Hepatocyte (in vitro differentiated cells): ENCODE measurements at regions not wholly inside any gene's neighbourhood (a gene's known extent, or its start where the extent isn't known, plus 50 kb on each side); places are given as distances from the start of the nearest gene placed in this dataset.

Experiments
- DNase-seq: peaks from one replicate; pipeline ENCODE4 v3.0.0-alpha.2; 2016; ENCODE audit warnings: low spot score
- H2AFZ ChIP-seq: fragments of 200-600 bp; sonication (generic); 2 replicates; pipeline ENCODE4 v1.6.0; 2016; ENCODE audit warnings: antibody characterized with exemption, mild to moderate bottlenecking
- H3K27ac ChIP-seq: fragments of 200-600 bp; sonication (generic); 2 replicates; pipeline ENCODE4 v1.5.1; 2016; ENCODE audit warnings: mild to moderate bottlenecking
- H3K27me3 ChIP-seq: fragments of 200-600 bp; sonication (generic); 2 replicates; pipeline ENCODE4 v1.6.1; 2016
- H3K36me3 ChIP-seq: fragments of 200-600 bp; sonication (generic); replicated peaks from 2 replicates; pipeline ENCODE4 v1.5.1; 2016; ENCODE audit warnings: low read depth; ENCODE audit not compliant: insufficient read depth
- H3K4me1 ChIP-seq: fragments of 200-600 bp; sonication (generic); 2 replicates; pipeline ENCODE4 v1.5.1; 2016; ENCODE audit warnings: mild to moderate bottlenecking, moderate library complexity; ENCODE audit not compliant: insufficient read depth
- H3K4me2 ChIP-seq: fragments of 200-600 bp; sonication (generic); 2 replicates; pipeline ENCODE4 v1.6.0; 2016
- H3K4me3 ChIP-seq: fragments of 200-600 bp; sonication (generic); 2 replicates; pipeline ENCODE4 v1.5.1; 2016; ENCODE audit warnings: mild to moderate bottlenecking
- H3K79me2 ChIP-seq: fragments of 200-600 bp; sonication (generic); 2 replicates; pipeline ENCODE4 v1.6.0; 2017; ENCODE audit warnings: mild to moderate bottlenecking
- H3K9me2 ChIP-seq: fragments of 200-600 bp; sonication (generic); replicated peaks from 2 replicates; pipeline ENCODE4 v1.6.0; 2017; ENCODE audit warnings: mild to moderate bottlenecking; ENCODE audit not compliant: insufficient read depth
- H3K9me3 ChIP-seq: fragments of 200-600 bp; sonication (generic); 2 replicates; pipeline ENCODE4 v1.5.1; 2016; ENCODE audit warnings: low read depth, mild to moderate bottlenecking
- H4K20me1 ChIP-seq: fragments of 200-600 bp; sonication (generic); 2 replicates; pipeline ENCODE4 v1.6.0; 2016; ENCODE audit warnings: mild to moderate bottlenecking; ENCODE audit not compliant: insufficient read depth, poor library complexity, severe bottlenecking
- CTCF ChIP-seq: fragments of 200-600 bp; sonication (generic); IDR thresholded peaks from 2 replicates; pipeline ENCODE4 v1.5.1; 2016; ENCODE audit warnings: antibody characterized with exemption, mild to moderate bottlenecking; ENCODE audit not compliant: poor library complexity
- EZH2 ChIP-seq: fragments of 200-600 bp; sonication (generic); IDR thresholded peaks from 2 replicates; pipeline ENCODE4 v1.6.1; 2016; ENCODE audit warnings: antibody characterized with exemption, mild to moderate bottlenecking, borderline replicate concordance
- EZH2phosphoT487 ChIP-seq: fragments of 200-600 bp; sonication (generic); IDR thresholded peaks from one replicate; pipeline ENCODE4 v1.6.1; 2018; ENCODE audit warnings: antibody characterized with exemption, mild to moderate bottlenecking, low read depth, moderate library complexity; ENCODE audit not compliant: unreplicated experiment, severe bottlenecking
- WGBS: methylation state at CpG from one replicate; pipeline ENCODE4 v1.1.6; 2016; ENCODE audit warnings: low lambda C conversion rate; ENCODE audit errors: missing lambda C conversion rate; 5-methylcytosine and 5-hydroxymethylcytosine counted together

DNA sequence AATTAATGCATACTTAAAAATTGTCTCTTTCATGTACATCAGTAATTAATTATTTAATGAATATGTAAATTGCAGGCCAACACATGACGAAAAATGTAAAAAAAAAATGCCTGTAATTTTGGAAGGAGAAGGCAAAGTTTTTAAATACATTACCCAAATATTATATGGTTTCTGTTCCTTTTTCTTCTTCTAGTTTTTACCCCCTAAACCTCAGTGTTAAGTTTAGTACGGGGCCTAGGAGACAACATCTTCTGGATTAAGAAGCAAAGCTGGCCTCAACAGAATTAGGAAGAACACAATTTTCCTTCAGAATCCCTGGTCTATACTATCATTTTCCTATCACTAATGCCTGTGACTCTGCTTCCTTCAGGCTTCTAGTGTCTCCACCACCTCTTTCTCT, 459.3 kb upstream of the NRP1 start:
- no peaks in the 10 kb centered on the region for H4K20me1 ChIP-seq
- H3K9me2 ChIP-seq, result no peaks in the 10 kb centered on the region
- H3K4me2 ChIP-seq, result no peak overlapping the region
- H3K79me2 ChIP-seq, result no peaks in the 10 kb centered on the region
- H3K4me1 ChIP-seq, result no peaks in the 10 kb centered on the region
- 76% methylated on average over 2 of the region's 2 CpGs for WGBS
- H3K27me3 ChIP-seq, result no peaks in the 10 kb centered on the region
- H3K27ac ChIP-seq, result no peak overlapping the region
- no peak overlapping the region for H2AFZ ChIP-seq
- TF ChIP-seq EZH2 (no peak), EZH2phosphoT487 (no peak), CTCF (no peak)
- no peak for DNase-seq
- no peak overlapping the region for H3K4me3 ChIP-seq
- no peaks in the 10 kb centered on the region for H3K9me3 ChIP-seq
- no peaks in the 10 kb centered on the region for H3K36me3 ChIP-seq

DNA sequence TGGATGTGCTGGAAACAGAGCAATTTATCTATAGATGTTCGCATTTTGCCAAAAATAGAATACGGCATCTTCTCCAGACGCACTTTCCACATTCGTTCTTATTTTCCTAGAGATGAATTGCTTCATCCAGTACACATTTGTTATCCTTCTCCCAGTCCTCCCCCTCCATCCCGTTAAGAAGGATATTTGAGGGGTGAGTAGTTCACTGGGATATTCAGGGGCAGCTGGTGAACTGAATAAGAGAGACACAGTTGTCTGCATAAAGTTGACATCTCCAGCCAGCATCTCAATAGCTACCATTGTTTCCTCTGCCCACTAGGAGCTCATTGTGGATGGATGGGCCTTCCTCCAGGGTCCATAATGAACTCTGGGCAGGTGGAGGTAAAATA, 456.8 kb upstream of the NRP1 start:
- Histone ChIP-seq H3K4me2 (no peak overlapping the region), H2AFZ (no peak overlapping the region), H3K27me3 (no peaks in the 10 kb centered on the region), H3K27ac (no peak overlapping the region), H3K79me2 (no peaks in the 10 kb centered on the region), H3K4me3 (no peak overlapping the region), H3K4me1 (no peaks in the 10 kb centered on the region), H4K20me1 (no peaks in the 10 kb centered on the region), H3K9me2 (no peaks in the 10 kb centered on the region), H3K36me3 (no peaks in the 10 kb centered on the region), H3K9me3 (no peaks in the 10 kb centered on the region)
- WGBS, result 87% methylated on average over 5 of the region's 5 CpGs
- DNase-seq, result no peak
- TF ChIP-seq EZH2phosphoT487 (no peak), EZH2 (no peak), CTCF (no peak)

DNA sequence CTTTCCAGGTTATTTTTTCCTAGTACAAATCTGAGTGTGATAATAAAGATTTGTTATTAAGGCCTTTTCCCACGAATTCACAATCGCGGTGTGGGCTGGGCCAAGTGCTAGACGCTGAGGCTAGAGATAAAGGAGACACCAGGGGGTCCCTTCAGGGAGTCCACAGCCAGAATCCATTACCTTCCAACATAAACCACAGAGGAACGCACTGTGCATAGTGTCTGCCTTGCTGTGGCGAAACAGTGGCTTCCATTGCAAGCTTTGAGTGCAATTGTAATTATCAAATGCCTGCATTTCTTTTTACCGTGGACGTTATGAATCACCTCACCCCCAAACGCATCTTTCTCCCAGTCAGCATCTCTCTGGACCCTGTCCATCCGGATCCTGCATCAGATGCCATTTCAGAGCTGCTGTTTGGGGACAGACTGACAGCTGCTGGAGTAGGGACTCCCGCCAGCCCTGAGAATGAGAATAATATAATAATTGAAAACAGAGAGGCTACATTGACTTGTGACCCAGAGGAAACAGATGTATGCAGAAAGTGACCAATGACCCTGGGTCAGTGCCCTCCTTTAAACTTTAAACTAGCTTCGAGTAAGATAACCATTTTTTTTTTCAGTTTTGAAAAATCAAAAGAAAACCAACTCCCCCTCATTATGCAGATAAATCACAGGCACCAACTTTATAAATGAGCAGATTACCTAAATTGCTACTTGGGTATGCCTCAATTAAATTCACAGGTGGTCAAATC, 456.2 kb upstream of the NRP1 start:
- no peak for DNase-seq
- H3K36me3 ChIP-seq, result no peaks in the 10 kb centered on the region
- no peak overlapping the region for H3K4me2 ChIP-seq
- no peak overlapping the region for H2AFZ ChIP-seq
- no peaks in the 10 kb centered on the region for H3K27me3 ChIP-seq
- H3K4me1 ChIP-seq, result no peaks in the 10 kb centered on the region
- H3K9me3 ChIP-seq, result no peaks in the 10 kb centered on the region
- no peak overlapping the region for H3K27ac ChIP-seq
- no peak overlapping the region for H3K4me3 ChIP-seq
- no peak for TF ChIP-seq EZH2
- no peaks in the 10 kb centered on the region for H4K20me1 ChIP-seq
- no peaks in the 10 kb centered on the region for H3K79me2 ChIP-seq
- H3K9me2 ChIP-seq, result no peaks in the 10 kb centered on the region
- 59% methylated on average over 12 of the region's 12 CpGs for WGBS

DNA sequence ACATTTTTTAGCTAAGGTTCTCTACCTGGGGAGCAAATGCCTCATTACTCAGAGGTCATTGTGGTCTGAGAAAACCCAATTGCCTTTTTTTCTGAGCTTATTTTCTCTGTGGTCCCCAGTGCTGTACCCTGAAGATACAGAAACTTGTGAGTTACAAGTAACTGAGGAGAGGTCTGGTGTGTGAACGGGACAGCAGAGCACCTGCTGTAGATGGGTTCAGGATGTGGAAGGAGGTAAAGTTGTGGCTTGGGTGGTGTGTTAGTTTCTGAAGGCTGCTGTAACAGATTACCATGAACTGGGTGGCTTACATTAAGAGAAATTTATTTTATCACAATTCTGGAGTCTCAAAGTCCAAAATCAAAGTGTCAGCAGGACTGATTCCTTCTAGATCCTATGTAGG, 449.1 kb upstream of the NRP1 start:
- DNase-seq, result no peak
- H3K9me2 ChIP-seq, result no peaks in the 10 kb centered on the region
- no peak overlapping the region for H3K4me3 ChIP-seq
- no peaks in the 10 kb centered on the region for H3K36me3 ChIP-seq
- H3K4me1 ChIP-seq, result no peaks in the 10 kb centered on the region
- H4K20me1 ChIP-seq, result no peaks in the 10 kb centered on the region
- H2AFZ ChIP-seq, result no peak overlapping the region
- WGBS, result 97% methylated on average over 1 of the region's 1 CpG
- no peaks in the 10 kb centered on the region for H3K79me2 ChIP-seq
- H3K27me3 ChIP-seq, result no peaks in the 10 kb centered on the region
- TF ChIP-seq EZH2phosphoT487 (no peak), EZH2 (no peak), CTCF (no peak)
- H3K4me2 ChIP-seq, result no peak overlapping the region
- H3K27ac ChIP-seq, result no peak overlapping the region
- H3K9me3 ChIP-seq, result no peaks in the 10 kb centered on the region
